ENCODE measurements at regions not wholly inside any gene's neighbourhood (a gene's known extent, or its start where the extent isn't known, plus 50 kb on each side); places are given as distances from the start of the nearest gene placed in this dataset.
A peak's percentile ranks its signal among the peaks of the same experiment; 100 is the strongest.
"Not testable (repeated sequence)": the region's sequence is repeated elsewhere in the genome, so short reads cannot be mapped to it uniquely, and the experiment has no call there.

- intact Hi-C loops (cut with micrococcal nuclease), result no loop called here
- no peak for DNase-seq
- ATAC-seq, result no peak
These were observed 190.3 kb upstream of the TAB2 start for GRCh38 chr6:149127212-149127611.

- intact Hi-C loops (cut with micrococcal nuclease), result no loop called here
- peak; percentile 84 for ATAC-seq
- peak; percentile 46 for DNase-seq
These were observed 188.9 kb upstream of the TAB2 start for GRCh38 chr6:149128489-149129145.

- ATAC-seq (peak; percentile 64), DNase-seq (no peak)
- intact Hi-C loops (cut with micrococcal nuclease), result no loop called here
These were observed 188.0 kb upstream of the TAB2 start for GRCh38 chr6:149129371-149130077.

- DNase-seq, result no peak
- ATAC-seq, result no peak
- intact Hi-C loops (cut with micrococcal nuclease), result no loop called here
These were observed 187.4 kb upstream of the TAB2 start for GRCh38 chr6:149130090-149130489.

GRCh38 chr6:149130508-149130907 is 187.0 kb upstream of the TAB2 start:
- DNase-seq (no peak), ATAC-seq (no peak)
- intact Hi-C loops (cut with micrococcal nuclease), result no loop called here

GRCh38 chr6:149131891-149132290 is 185.6 kb upstream of the TAB2 start:
- ATAC-seq, result peak; percentile 21
- intact Hi-C loops (cut with micrococcal nuclease), result no loop called here
- DNase-seq, result no peak

- no peak for DNase-seq
- ATAC-seq, result no peak
- intact Hi-C loops (cut with micrococcal nuclease), result no loop called here
These were observed 185.2 kb upstream of the TAB2 start for GRCh38 chr6:149132336-149132735.

GRCh38 chr6:149134511-149134933 is 183.0 kb upstream of the TAB2 start:
- ATAC-seq (peak; percentile 17), DNase-seq (no peak)
- intact Hi-C loops (cut with micrococcal nuclease), result no loop called here

GRCh38 chr6:149135809-149136208 is 181.7 kb upstream of the TAB2 start:
- no peak for DNase-seq
- intact Hi-C loops (cut with micrococcal nuclease), result no loop called here
- ATAC-seq, result no peak

- DNase-seq (no peak), ATAC-seq (no peak)
- intact Hi-C loops (cut with micrococcal nuclease), result no loop called here
These were observed 181.1 kb upstream of the TAB2 start for GRCh38 chr6:149136273-149136912.

GRCh38 chr6:149136913-149137286 is 180.6 kb upstream of the TAB2 start:
- ATAC-seq (no peak), DNase-seq (no peak)
- intact Hi-C loops (cut with micrococcal nuclease), result no loop called here

GRCh38 chr6:149137594-149137993 is 179.9 kb upstream of the TAB2 start:
- peak; percentile 67 for ATAC-seq
- intact Hi-C loops (cut with micrococcal nuclease), result no loop called here
- no peak for DNase-seq

- intact Hi-C loops (cut with micrococcal nuclease), result no loop called here
- ATAC-seq, result peak; percentile 83
- peak; percentile 64 for DNase-seq
These were observed 179.4 kb upstream of the TAB2 start for GRCh38 chr6:149138089-149138488.

- no peak for DNase-seq
- intact Hi-C loops (cut with micrococcal nuclease), result no loop called here
- ATAC-seq, result no peak
These were observed 178.7 kb upstream of the TAB2 start for GRCh38 chr6:149138699-149139294.

- DNase-seq (no peak), ATAC-seq (no peak)
- intact Hi-C loops (cut with micrococcal nuclease), result no loop called here
These were observed 177.8 kb upstream of the TAB2 start for GRCh38 chr6:149139782-149140136.

GRCh38 chr6:149140137-149140909 is 177.2 kb upstream of the TAB2 start:
- intact Hi-C loops (cut with micrococcal nuclease), result no loop called here
- ATAC-seq, result no peak
- DNase-seq, result no peak

- DNase-seq (no peak), ATAC-seq (no peak)
These were observed 176.6 kb upstream of the TAB2 start for GRCh38 chr6:149140910-149141290.

GRCh38 chr6:149142924-149143429 is 174.5 kb upstream of the TAB2 start:
- ATAC-seq, result no peak
- DNase-seq, result no peak
- intact Hi-C loops (cut with micrococcal nuclease), result no loop called here

More at GRCh38 chr6:149140910-149141290, 176.6 kb upstream of the TAB2 start:
- intact Hi-C loops (cut with micrococcal nuclease), result no loop called here

GRCh38 chr6:149145800-149146199 is 171.7 kb upstream of the TAB2 start:
- ATAC-seq; DNase-seq; intact Hi-C loops (cut with micrococcal nuclease): not testable (repeated sequence)
